ENCODE measurements at regions not wholly inside any gene's neighbourhood (a gene's known extent, or its start where the extent isn't known, plus 50 kb on each side); places are given as distances from the start of the nearest gene placed in this dataset.

- TF ChIP-seq CTCF (optimal IDR thresholded peaks at IDR 0.05 in 1 of 3, IDR thresholded peaks at IDR 0.05 in 1 of 3, conservative IDR thresholded peaks at IDR 0.05 in 1 of 3; ENCODE audit: extremely low read depth in 1 of 3, insufficient read depth in 2 of 3, low read length in 3 of 3) (no peak), EZH2 (IDR thresholded peaks at IDR 0.05; ENCODE audit: low read length) (no peak)
Observed at GRCh38 chr21:7957713-7958064, 2563.7 kb upstream of the TPTE start.

Data from keratinocyte (primary cell).